ENCODE measurements at regions not wholly inside any gene's neighbourhood (a gene's known extent, or its start where the extent isn't known, plus 50 kb on each side); places are given as distances from the start of the nearest gene placed in this dataset.

GRCh38 chr7:133155642-133156041, 73.8 kb upstream of the CHCHD3 start:
- Histone ChIP-seq H3K36me3 (ENCODE audit: insufficient read depth, low read length) (no peaks in the 10 kb centered on the region), H3K9me2 (ENCODE audit: insufficient read depth, low read length) (no peaks in the 10 kb centered on the region), H3K4me2 (ENCODE audit: low read length) (no peak overlapping the region), H3K4me1 (ENCODE audit: insufficient read depth, low read length, poor library complexity, severe bottlenecking) (no peaks in the 10 kb centered on the region), H3K4me3 (ENCODE audit: low read depth, low read length, poor library complexity, severe bottlenecking) (no peak overlapping the region), H4K20me1 (ENCODE audit: insufficient read depth, low read length) (no peaks in the 10 kb centered on the region), H2AFZ (ENCODE audit: low read length) (no peak overlapping the region), H3K79me2 (ENCODE audit: insufficient read depth, low read depth, low read length) (no peaks in the 10 kb centered on the region), H3K9me3 (ENCODE audit: low read length) (no peaks in the 10 kb centered on the region), H3K27ac (ENCODE audit: low read depth, low read length, poor library complexity, severe bottlenecking) (no peak overlapping the region)
- BruUV-seq (replicated peaks): no TSS peak
- POLR2A ChIA-PET: interaction anchor here (0.9 kb wide), 1 partner anchor 12 kb away, joined by 3 read pairs; no protein-coding TSS in a partner anchor
- intact Hi-C loops (cut with micrococcal nuclease; ENCODE audit: unreplicated experiment): no loop called here
- DNase-seq (ENCODE audit: low spot score): no peak
- TF ChIP-seq CTCF (conservative IDR thresholded peaks at IDR 0.05; ENCODE audit: low read length) (no peak), EZH2phosphoT487 (IDR thresholded peaks at IDR 0.05; ENCODE audit: borderline replicate concordance, low read depth, low read length) (no peak)
- CTCF ChIA-PET (ENCODE audit: unreplicated experiment): no interaction called here

GRCh38 chr7:133157045-133157444, 75.2 kb upstream of the CHCHD3 start:
- CTCF ChIA-PET (ENCODE audit: unreplicated experiment): no interaction called here
- no peak for DNase-seq (ENCODE audit: low spot score)
- intact Hi-C loops (cut with micrococcal nuclease; ENCODE audit: unreplicated experiment): no loop called here
- POLR2A ChIA-PET: no interaction called here
- TF ChIP-seq CTCF (conservative IDR thresholded peaks at IDR 0.05; ENCODE audit: low read length) (no peak), EZH2phosphoT487 (IDR thresholded peaks at IDR 0.05; ENCODE audit: borderline replicate concordance, low read depth, low read length) (no peak)
- Histone ChIP-seq H3K79me2 (ENCODE audit: insufficient read depth, low read depth, low read length) (no peaks in the 10 kb centered on the region), H4K20me1 (ENCODE audit: insufficient read depth, low read length) (no peaks in the 10 kb centered on the region), H3K9me2 (ENCODE audit: insufficient read depth, low read length) (no peaks in the 10 kb centered on the region), H3K9me3 (ENCODE audit: low read length) (no peaks in the 10 kb centered on the region), H2AFZ (ENCODE audit: low read length) (no peak overlapping the region), H3K4me2 (ENCODE audit: low read length) (no peak overlapping the region), H3K27ac (ENCODE audit: low read depth, low read length, poor library complexity, severe bottlenecking) (no peak overlapping the region), H3K4me1 (ENCODE audit: insufficient read depth, low read length, poor library complexity, severe bottlenecking) (no peaks in the 10 kb centered on the region), H3K36me3 (ENCODE audit: insufficient read depth, low read length) (no peaks in the 10 kb centered on the region), H3K4me3 (ENCODE audit: low read depth, low read length, poor library complexity, severe bottlenecking) (no peak overlapping the region)
- no TSS peak for BruUV-seq (replicated peaks)

DNA sequence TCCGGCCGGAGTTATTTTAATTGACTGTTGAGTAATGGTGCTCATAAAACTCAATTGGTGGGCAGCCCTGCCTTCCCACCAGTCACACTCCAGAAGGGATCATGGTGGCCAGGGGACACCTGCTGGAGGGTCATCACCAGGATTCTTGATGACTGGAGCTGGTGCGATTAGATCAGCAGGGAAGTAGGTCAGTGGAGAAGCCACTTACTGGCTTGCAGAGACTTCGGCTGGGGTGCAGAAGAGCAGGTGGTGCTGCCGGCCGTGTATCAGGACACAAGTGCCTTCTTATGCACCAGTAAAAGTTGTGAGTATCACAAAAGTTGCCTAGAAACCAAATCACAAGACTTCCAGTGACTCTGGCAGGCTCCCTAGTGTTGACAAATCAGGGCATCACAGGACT, 82.6 kb upstream of the CHCHD3 start:
- no peak overlapping the region for H2AFZ ChIP-seq (ENCODE audit: low read length)
- no peak for TF ChIP-seq CTCF (conservative IDR thresholded peaks at IDR 0.05; ENCODE audit: low read length)
- no peak for TF ChIP-seq EZH2phosphoT487 (IDR thresholded peaks at IDR 0.05; ENCODE audit: borderline replicate concordance, low read depth, low read length)
- H3K79me2 ChIP-seq (ENCODE audit: insufficient read depth, low read depth, low read length): no peaks in the 10 kb centered on the region
- H4K20me1 ChIP-seq (ENCODE audit: insufficient read depth, low read length): no peaks in the 10 kb centered on the region
- POLR2A ChIA-PET: no interaction called here
- no peak for DNase-seq (ENCODE audit: low spot score)
- H3K9me3 ChIP-seq (ENCODE audit: low read length): no peaks in the 10 kb centered on the region
- intact Hi-C loops (cut with micrococcal nuclease; ENCODE audit: unreplicated experiment): no loop called here
- no peaks in the 10 kb centered on the region for H3K36me3 ChIP-seq (ENCODE audit: insufficient read depth, low read length)
- no peak overlapping the region for H3K4me3 ChIP-seq (ENCODE audit: low read depth, low read length, poor library complexity, severe bottlenecking)
- BruUV-seq (replicated peaks): no TSS peak
- CTCF ChIA-PET (ENCODE audit: unreplicated experiment): no interaction called here
- H3K4me1 ChIP-seq (ENCODE audit: insufficient read depth, low read length, poor library complexity, severe bottlenecking): no peaks in the 10 kb centered on the region
- no peaks in the 10 kb centered on the region for H3K9me2 ChIP-seq (ENCODE audit: insufficient read depth, low read length)
- H3K4me2 ChIP-seq (ENCODE audit: low read length): no peak overlapping the region
- no peak overlapping the region for H3K27ac ChIP-seq (ENCODE audit: low read depth, low read length, poor library complexity, severe bottlenecking)

Measured in OCI-LY7 (cell line).